Stimulated activated CD8-positive, alpha-beta memory T cell treated with anti-CD3 and anti-CD28 coated beads, Interleukin-2, amount 100 ng/mL, for 48 hours (primary cell): ENCODE measurements at regions not wholly inside any gene's neighbourhood (a gene's known extent, or its start where the extent isn't known, plus 50 kb on each side); places are given as distances from the start of the nearest gene placed in this dataset.

Source experiments
- DNase-seq, 2 donors: peaks; one replicate each; pipeline ENCODE4 v3.0.0-alpha.2; 2020; ENCODE audit warnings: low read depth in 2 of 2

GRCh38 chr12:114779186-114779585 is 95.2 kb upstream of the TBX3 start:
- DNase-seq, result no peak

- DNase-seq, result no peak
Measured at GRCh38 chr12:114776731-114777442, 92.9 kb upstream of the TBX3 start.

- DNase-seq, result no peak
Measured at GRCh38 chr12:114774699-114775098, 90.7 kb upstream of the TBX3 start.

GRCh38 chr12:114774197-114774596 is 90.2 kb upstream of the TBX3 start:
- no peak for DNase-seq

GRCh38 chr12:114770323-114770722 is 86.3 kb upstream of the TBX3 start:
- no peak for DNase-seq

GRCh38 chr12:114769634-114770033 is 85.7 kb upstream of the TBX3 start:
- DNase-seq, result no peak

GRCh38 chr12:114767906-114768722 is 84.1 kb upstream of the TBX3 start:
- DNase-seq, result no peak

GRCh38 chr12:114767084-114767760 is 83.2 kb upstream of the TBX3 start:
- DNase-seq, result no peak

- no peak for DNase-seq
Measured at GRCh38 chr12:114765960-114766691, 82.2 kb upstream of the TBX3 start.

GRCh38 chr12:114764510-114764909 is 80.5 kb upstream of the TBX3 start:
- DNase-seq, result no peak

GRCh38 chr12:114762490-114763110 is 78.6 kb upstream of the TBX3 start:
- no peak for DNase-seq

GRCh38 chr12:114760151-114760877 is 76.3 kb upstream of the TBX3 start:
- no peak for DNase-seq

- DNase-seq, result no peak
Measured at GRCh38 chr12:114759635-114760034, 75.7 kb upstream of the TBX3 start.

GRCh38 chr12:114757684-114758325 is 73.8 kb upstream of the TBX3 start:
- no peak for DNase-seq

GRCh38 chr12:114752217-114752616 is 68.2 kb upstream of the TBX3 start:
- no peak for DNase-seq

- DNase-seq, result no peak
Measured at GRCh38 chr12:114751712-114752111, 67.7 kb upstream of the TBX3 start.

- no peak for DNase-seq
Measured at GRCh38 chr12:114750917-114751316, 66.9 kb upstream of the TBX3 start.

- no peak for DNase-seq
Measured at GRCh38 chr12:114749065-114749464, 65.1 kb upstream of the TBX3 start.

GRCh38 chr12:114747012-114747858 is 63.3 kb upstream of the TBX3 start:
- DNase-seq, result no peak
